ENCODE measurements at regions not wholly inside any gene's neighbourhood (a gene's known extent, or its start where the extent isn't known, plus 50 kb on each side); places are given as distances from the start of the nearest gene placed in this dataset.

- TF ChIP-seq CTCF (conservative IDR thresholded peaks at IDR 0.05; ENCODE audit: low read length) (no peak), EZH2phosphoT487 (IDR thresholded peaks at IDR 0.05; ENCODE audit: borderline replicate concordance, low read depth, low read length) (no peak)
These were observed 330.8 kb upstream of the SGCD start for GRCh38 chr5:155996123-155996522.
